Activated naive CD4-positive, alpha-beta T cell treated with anti-CD3 and anti-CD28 coated beads for 36 hours (primary cell): ENCODE measurements at regions not wholly inside any gene's neighbourhood (a gene's known extent, or its start where the extent isn't known, plus 50 kb on each side); places are given as distances from the start of the nearest gene placed in this dataset.

Experiments
- CTCF ChIA-PET: fragments of 350-600 bp; sonication (Branson Sonifier 250); formaldehyde crosslinking; loops from one replicate; lab custom pipeline; 2021; ENCODE audit warnings: antibody characterized with exemption; lab: Charles Lee
- DNase-seq: peaks from one replicate; pipeline ENCODE4 v3.0.0-alpha.2; 2020
- H3K27ac Mint-ChIP-seq: one replicate; pipeline ENCODE4 v1.8.0; 2021; ENCODE audit warnings: mild to moderate bottlenecking, mixed read lengths
- H3K27me3 Mint-ChIP-seq: one replicate; pipeline ENCODE4 v1.8.0; 2021; ENCODE audit warnings: low read depth, mixed read lengths
- H3K36me3 Mint-ChIP-seq: one replicate; pipeline ENCODE4 v1.8.0; 2021; ENCODE audit warnings: low read depth, mixed read lengths
- H3K4me1 Mint-ChIP-seq: one replicate; pipeline ENCODE4 v1.8.0; 2021; ENCODE audit warnings: low read depth, mixed read lengths
- H3K4me3 Mint-ChIP-seq: one replicate; pipeline ENCODE4 v1.8.0; 2021; ENCODE audit warnings: mild to moderate bottlenecking, moderate library complexity, mixed read lengths
- H3K9me3 Mint-ChIP-seq: one replicate; pipeline ENCODE4 v1.8.0; 2021; ENCODE audit warnings: mixed read lengths
- intact Hi-C: fragments of 100-400 bp; cut with micrococcal nuclease; formaldehyde crosslinking; loops from one replicate; pipeline ENCODE4 v1.15.1; 2023

- DNase-seq, result no peak
- no peak overlapping the region for H3K27ac Mint-ChIP-seq
- H3K9me3 Mint-ChIP-seq, result peaks cover 3% of the 10 kb centered on the region
- no peaks in the 10 kb centered on the region for H3K36me3 Mint-ChIP-seq
- H3K4me1 Mint-ChIP-seq, result no peaks in the 10 kb centered on the region
- intact Hi-C loops, result no loop called here
- H3K4me3 Mint-ChIP-seq, result no peak overlapping the region
- CTCF ChIA-PET, result no interaction called here
- no peaks in the 10 kb centered on the region for H3K27me3 Mint-ChIP-seq
Observed at GRCh38 chrX:122565952-122566351, 618.1 kb upstream of the GRIA3 start.

- peaks cover 3% of the 10 kb centered on the region for H3K9me3 Mint-ChIP-seq
- H3K4me1 Mint-ChIP-seq, result no peaks in the 10 kb centered on the region
- H3K27me3 Mint-ChIP-seq, result no peaks in the 10 kb centered on the region
- H3K27ac Mint-ChIP-seq, result no peak overlapping the region
- no peak overlapping the region for H3K4me3 Mint-ChIP-seq
- no peak for DNase-seq
- no peaks in the 10 kb centered on the region for H3K36me3 Mint-ChIP-seq
- intact Hi-C loops, result no loop called here
- CTCF ChIA-PET, result no interaction called here
Observed at GRCh38 chrX:122566401-122566800, 617.7 kb upstream of the GRIA3 start.

GRCh38 chrX:122567911-122568310, 616.2 kb upstream of the GRIA3 start:
- H3K36me3 Mint-ChIP-seq, result no peaks in the 10 kb centered on the region
- CTCF ChIA-PET, result no interaction called here
- intact Hi-C loops, result no loop called here
- no peaks in the 10 kb centered on the region for H3K4me1 Mint-ChIP-seq
- H3K4me3 Mint-ChIP-seq, result no peak overlapping the region
- no peaks in the 10 kb centered on the region for H3K27me3 Mint-ChIP-seq
- H3K9me3 Mint-ChIP-seq, result peaks cover 1% of the 10 kb centered on the region
- no peak overlapping the region for H3K27ac Mint-ChIP-seq
- no peak for DNase-seq

- DNase-seq, result no peak
- no peaks in the 10 kb centered on the region for H3K36me3 Mint-ChIP-seq
- CTCF ChIA-PET, result no interaction called here
- intact Hi-C loops, result no loop called here
- no peaks in the 10 kb centered on the region for H3K9me3 Mint-ChIP-seq
- no peak overlapping the region for H3K27ac Mint-ChIP-seq
- no peaks in the 10 kb centered on the region for H3K27me3 Mint-ChIP-seq
- no peaks in the 10 kb centered on the region for H3K4me1 Mint-ChIP-seq
- no peak overlapping the region for H3K4me3 Mint-ChIP-seq
Observed at GRCh38 chrX:122572461-122572860, 611.6 kb upstream of the GRIA3 start.

GRCh38 chrX:122579036-122579435, 605.0 kb upstream of the GRIA3 start:
- H3K36me3 Mint-ChIP-seq, result no peaks in the 10 kb centered on the region
- no peaks in the 10 kb centered on the region for H3K27me3 Mint-ChIP-seq
- no peak overlapping the region for H3K27ac Mint-ChIP-seq
- no peaks in the 10 kb centered on the region for H3K4me1 Mint-ChIP-seq
- intact Hi-C loops, result no loop called here
- CTCF ChIA-PET, result no interaction called here
- H3K4me3 Mint-ChIP-seq, result no peak overlapping the region
- H3K9me3 Mint-ChIP-seq, result peaks cover 2% of the 10 kb centered on the region
- no peak for DNase-seq

- Mint-ChIP-seq H3K9me3 (peaks cover 2% of the 10 kb centered on the region), H3K4me3 (no peak overlapping the region), H3K4me1 (no peaks in the 10 kb centered on the region), H3K27me3 (no peaks in the 10 kb centered on the region), H3K27ac (no peak overlapping the region), H3K36me3 (no peaks in the 10 kb centered on the region)
- CTCF ChIA-PET, result no interaction called here
- intact Hi-C loops, result no loop called here
- no peak for DNase-seq
Observed at GRCh38 chrX:122579526-122579925, 604.6 kb upstream of the GRIA3 start.

- CTCF ChIA-PET, result no interaction called here
- Mint-ChIP-seq H3K27ac (no peak overlapping the region), H3K27me3 (no peaks in the 10 kb centered on the region), H3K4me3 (no peak overlapping the region), H3K36me3 (no peaks in the 10 kb centered on the region), H3K4me1 (no peaks in the 10 kb centered on the region), H3K9me3 (peaks cover 2% of the 10 kb centered on the region)
- intact Hi-C loops, result no loop called here
- no peak for DNase-seq
Observed at GRCh38 chrX:122582280-122582974, 601.7 kb upstream of the GRIA3 start.

GRCh38 chrX:122582975-122583305, 601.1 kb upstream of the GRIA3 start:
- no peaks in the 10 kb centered on the region for H3K4me1 Mint-ChIP-seq
- H3K27me3 Mint-ChIP-seq, result no peaks in the 10 kb centered on the region
- CTCF ChIA-PET, result no interaction called here
- DNase-seq, result no peak
- H3K36me3 Mint-ChIP-seq, result no peaks in the 10 kb centered on the region
- no peak overlapping the region for H3K4me3 Mint-ChIP-seq
- intact Hi-C loops, result no loop called here
- H3K9me3 Mint-ChIP-seq, result peaks cover 2% of the 10 kb centered on the region
- H3K27ac Mint-ChIP-seq, result no peak overlapping the region

GRCh38 chrX:122583551-122583950, 600.5 kb upstream of the GRIA3 start:
- H3K36me3 Mint-ChIP-seq, result no peaks in the 10 kb centered on the region
- CTCF ChIA-PET, result no interaction called here
- peaks cover 2% of the 10 kb centered on the region for H3K9me3 Mint-ChIP-seq
- no peaks in the 10 kb centered on the region for H3K27me3 Mint-ChIP-seq
- intact Hi-C loops, result no loop called here
- no peak for DNase-seq
- no peaks in the 10 kb centered on the region for H3K4me1 Mint-ChIP-seq
- H3K27ac Mint-ChIP-seq, result no peak overlapping the region
- no peak overlapping the region for H3K4me3 Mint-ChIP-seq

- DNase-seq, result no peak
- Mint-ChIP-seq H3K4me1 (no peaks in the 10 kb centered on the region), H3K27ac (no peak overlapping the region), H3K27me3 (no peaks in the 10 kb centered on the region), H3K4me3 (no peak overlapping the region), H3K36me3 (no peaks in the 10 kb centered on the region), H3K9me3 (peaks cover under 1% of the 10 kb centered on the region)
- CTCF ChIA-PET, result no interaction called here
- intact Hi-C loops, result no loop called here
Observed at GRCh38 chrX:122584981-122585380, 599.1 kb upstream of the GRIA3 start.

GRCh38 chrX:122586831-122587230, 597.2 kb upstream of the GRIA3 start:
- CTCF ChIA-PET, result no interaction called here
- intact Hi-C loops, result no loop called here
- Mint-ChIP-seq H3K36me3 (no peaks in the 10 kb centered on the region), H3K9me3 (no peaks in the 10 kb centered on the region), H3K27me3 (no peaks in the 10 kb centered on the region), H3K4me1 (no peaks in the 10 kb centered on the region), H3K27ac (no peak overlapping the region), H3K4me3 (no peak overlapping the region)
- DNase-seq, result no peak

- Mint-ChIP-seq H3K4me3 (no peak overlapping the region), H3K27me3 (no peaks in the 10 kb centered on the region), H3K9me3 (no peaks in the 10 kb centered on the region), H3K36me3 (no peaks in the 10 kb centered on the region), H3K4me1 (no peaks in the 10 kb centered on the region), H3K27ac (no peak overlapping the region)
- intact Hi-C loops, result no loop called here
- no peak for DNase-seq
- CTCF ChIA-PET, result no interaction called here
Observed at GRCh38 chrX:122591546-122591945, 592.5 kb upstream of the GRIA3 start.

- no peak overlapping the region for H3K4me3 Mint-ChIP-seq
- no peaks in the 10 kb centered on the region for H3K36me3 Mint-ChIP-seq
- no peaks in the 10 kb centered on the region for H3K27me3 Mint-ChIP-seq
- no peaks in the 10 kb centered on the region for H3K9me3 Mint-ChIP-seq
- CTCF ChIA-PET, result no interaction called here
- intact Hi-C loops, result no loop called here
- H3K4me1 Mint-ChIP-seq, result no peaks in the 10 kb centered on the region
- H3K27ac Mint-ChIP-seq, result no peak overlapping the region
- DNase-seq, result no peak
Observed at GRCh38 chrX:122596998-122597397, 587.1 kb upstream of the GRIA3 start.
